GM12874 (cell line): ENCODE measurements at regions not wholly inside any gene's neighbourhood (a gene's known extent, or its start where the extent isn't known, plus 50 kb on each side); places are given as distances from the start of the nearest gene placed in this dataset.

Source experiments
- CTCF ChIP-seq: IDR thresholded peaks from 2 replicates; pipeline ENCODE4 v1.5.1; 2011; ENCODE audit warnings: low read depth, mild to moderate bottlenecking, control low read depth, low read length, moderate library complexity; ENCODE audit not compliant: insufficient read depth

DNA sequence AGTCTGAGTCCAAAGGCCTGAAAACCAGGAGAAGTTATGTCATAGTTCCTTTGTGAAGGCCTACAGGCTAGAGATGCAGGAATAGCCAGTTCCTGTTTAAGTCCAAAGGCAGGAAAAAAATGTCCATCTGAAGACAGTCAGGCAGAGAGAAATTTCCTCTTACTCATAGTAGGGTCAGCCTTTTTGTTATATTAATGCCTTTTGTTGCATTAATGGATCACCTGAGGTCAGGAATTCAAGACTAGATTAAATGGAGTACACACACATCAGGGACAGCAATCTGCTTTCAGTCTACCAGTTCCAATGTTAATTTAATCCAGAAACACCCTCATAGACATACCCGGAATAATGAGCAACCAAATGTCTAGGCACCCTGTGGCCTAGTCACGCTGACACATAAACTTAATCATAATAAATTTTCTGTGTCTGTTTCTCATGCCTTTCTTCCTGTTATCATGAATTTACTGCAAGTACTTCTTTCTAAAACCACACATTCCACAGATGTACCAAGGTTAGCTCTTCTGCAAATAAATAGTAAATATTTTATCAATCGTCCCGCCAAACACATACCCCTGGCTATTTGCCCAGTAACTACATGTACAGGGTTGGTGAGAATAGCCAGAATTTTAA is 703.9 kb downstream of the EFNA5 start:
- TF ChIP-seq CTCF = no peak

DNA sequence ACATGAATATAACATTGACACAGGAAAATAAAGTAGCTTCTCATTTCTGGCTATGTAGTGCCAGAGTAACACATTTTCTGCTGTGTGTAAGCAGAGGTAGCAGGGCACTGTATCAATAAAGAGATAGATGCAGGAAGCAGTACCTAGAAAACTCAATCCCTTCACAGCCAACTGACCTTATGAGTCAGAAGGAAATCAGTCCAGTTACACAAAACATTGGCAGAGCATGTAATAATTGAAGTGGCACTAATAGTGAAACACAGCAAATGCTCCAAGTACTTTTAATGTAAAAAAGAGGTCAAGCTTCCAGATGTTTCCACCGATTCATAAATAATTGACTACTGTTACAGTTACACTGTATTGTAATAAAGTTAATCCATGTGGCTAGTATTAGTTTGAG is 706.6 kb downstream of the EFNA5 start:
- no peak for TF ChIP-seq CTCF

GRCh38 chr5:106963630-106964029 is 707.1 kb downstream of the EFNA5 start:
- TF ChIP-seq CTCF = no peak

GRCh38 chr5:106962464-106963230 is 708.1 kb downstream of the EFNA5 start:
- no peak for TF ChIP-seq CTCF

DNA sequence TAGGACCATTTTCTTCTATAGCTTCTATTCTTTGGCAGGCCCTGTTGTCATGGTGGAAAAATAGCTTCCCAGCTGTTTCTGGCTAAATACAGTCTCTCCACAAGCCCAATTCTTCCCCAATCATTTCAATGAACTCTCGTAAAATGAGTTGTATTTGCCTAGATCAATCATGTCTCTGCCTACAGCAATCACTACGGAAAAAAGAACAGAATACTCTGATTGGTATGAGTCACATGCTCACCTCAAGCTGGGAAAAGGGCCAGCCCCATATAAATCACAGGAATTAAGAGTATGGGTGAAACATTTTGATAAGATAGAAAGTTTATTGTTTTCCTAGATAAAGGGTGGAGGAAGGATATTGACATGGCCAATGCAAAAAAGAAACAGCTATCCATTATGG is 711.4 kb downstream of the EFNA5 start:
- no peak for TF ChIP-seq CTCF

- TF ChIP-seq CTCF = no peak
These were observed 713.4 kb downstream of the EFNA5 start for GRCh38 chr5:106957336-106957735.

DNA sequence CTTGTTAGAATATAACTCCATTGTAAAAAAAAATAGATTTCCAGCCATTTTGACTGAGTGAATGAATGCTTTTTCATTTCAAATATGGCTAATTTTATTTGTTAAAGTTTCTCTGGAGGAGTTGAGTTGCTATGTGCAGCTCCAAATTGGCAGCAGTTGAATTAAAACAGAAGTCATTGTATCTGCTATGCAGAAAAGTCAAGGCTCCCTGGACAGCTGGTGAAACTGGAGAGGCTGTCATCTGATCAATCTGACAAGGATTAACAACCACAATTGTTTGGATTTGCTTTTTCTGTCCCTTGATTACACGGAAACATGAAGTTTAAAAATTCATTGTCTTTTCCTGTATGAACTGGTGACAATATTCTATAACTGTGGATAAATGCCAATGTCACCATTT is 713.9 kb downstream of the EFNA5 start:
- TF ChIP-seq CTCF = no peak
